HG03575 (cell line): ENCODE measurements at regions not wholly inside any gene's neighbourhood (a gene's known extent, or its start where the extent isn't known, plus 50 kb on each side); places are given as distances from the start of the nearest gene placed in this dataset.
"Not testable (repeated sequence)": the region's sequence is repeated elsewhere in the genome, so short reads cannot be mapped to it uniquely, and the experiment has no call there.

Source experiments
- ATAC-seq: cut with Tn5 transposase; IDR thresholded peaks from one replicate; pipeline ENCODE4 v1.9.1; 2021; ENCODE audit not compliant: unreplicated experiment, insufficient number of reproducible peaks, low FRiP score; ENCODE audit errors: extremely low read depth

DNA sequence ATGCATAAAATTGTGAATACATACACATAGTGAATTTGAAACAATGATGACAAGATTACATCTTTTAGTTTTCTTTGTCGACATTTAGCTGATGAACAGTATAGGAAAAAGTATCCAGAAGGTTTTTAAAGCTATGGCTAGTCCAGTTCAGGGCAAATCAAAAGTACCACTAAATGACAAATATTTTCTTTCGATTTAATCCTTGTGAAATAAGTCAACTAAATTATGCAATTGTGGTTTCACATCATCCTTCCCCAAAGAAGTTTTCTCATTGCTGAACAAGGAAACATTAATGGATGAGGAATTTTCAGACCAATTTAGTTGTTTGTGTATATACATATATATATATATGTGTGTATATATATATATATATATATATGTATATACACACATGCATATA is 774.0 kb downstream of the DNAJB9 start:
- no peak for ATAC-seq

DNA sequence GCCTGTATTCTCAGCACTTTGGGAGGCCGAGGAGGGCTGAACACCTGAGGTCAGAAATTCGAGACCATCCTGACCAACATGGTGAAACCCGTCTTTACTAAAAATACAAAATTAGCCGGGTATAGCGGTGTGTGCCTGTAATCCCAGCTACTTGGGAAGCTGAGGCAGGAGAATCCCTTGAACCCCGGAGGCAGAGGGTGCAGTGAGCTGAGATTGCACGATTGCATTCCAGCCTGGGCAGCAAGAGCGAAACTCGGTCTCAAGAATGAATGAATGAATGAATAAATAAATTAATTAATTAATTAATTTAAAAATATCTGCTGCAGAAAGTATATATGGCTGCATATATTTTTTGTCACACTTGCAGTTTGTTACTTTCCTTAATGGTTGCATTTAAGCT is 781.8 kb downstream of the DNAJB9 start:
- no peak for ATAC-seq

DNA sequence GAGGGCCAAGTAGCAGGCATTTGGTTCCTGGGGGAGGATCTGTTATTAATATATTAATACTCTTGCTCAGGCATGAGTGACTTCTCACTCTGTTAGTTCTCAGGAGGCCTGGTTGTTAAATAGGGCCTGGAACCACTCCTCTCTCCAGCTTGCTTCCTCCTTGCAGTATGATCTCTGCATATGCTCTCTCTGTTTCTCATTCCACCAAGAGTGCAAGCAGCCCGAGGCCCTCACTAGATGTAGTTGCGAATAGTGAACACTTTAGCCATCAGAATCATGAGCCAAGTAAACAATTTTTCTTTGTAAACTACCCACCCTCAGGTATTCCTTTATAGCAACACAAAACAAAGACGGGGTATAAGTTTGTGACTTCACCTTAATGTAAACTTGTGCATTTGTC is 784.3 kb downstream of the DNAJB9 start:
- ATAC-seq, result no peak

DNA sequence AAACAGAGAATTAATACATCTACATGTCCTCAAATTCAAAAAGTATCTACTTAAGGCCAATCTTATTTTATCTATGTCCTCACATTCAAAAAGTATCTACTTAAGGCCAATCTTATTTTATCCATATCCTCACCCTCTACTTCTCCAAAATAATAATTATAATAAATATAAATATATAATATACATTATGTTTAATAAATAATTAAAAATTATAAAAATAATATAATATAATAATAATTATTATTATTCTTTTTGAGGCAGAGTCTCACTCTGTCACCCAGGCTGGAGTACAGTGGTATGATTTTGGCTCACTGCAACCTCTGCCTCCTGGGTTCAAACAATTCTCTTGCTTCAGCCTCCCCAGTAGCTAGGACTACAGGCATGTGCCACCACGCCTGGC is 784.9 kb downstream of the DNAJB9 start:
- no peak for ATAC-seq

DNA sequence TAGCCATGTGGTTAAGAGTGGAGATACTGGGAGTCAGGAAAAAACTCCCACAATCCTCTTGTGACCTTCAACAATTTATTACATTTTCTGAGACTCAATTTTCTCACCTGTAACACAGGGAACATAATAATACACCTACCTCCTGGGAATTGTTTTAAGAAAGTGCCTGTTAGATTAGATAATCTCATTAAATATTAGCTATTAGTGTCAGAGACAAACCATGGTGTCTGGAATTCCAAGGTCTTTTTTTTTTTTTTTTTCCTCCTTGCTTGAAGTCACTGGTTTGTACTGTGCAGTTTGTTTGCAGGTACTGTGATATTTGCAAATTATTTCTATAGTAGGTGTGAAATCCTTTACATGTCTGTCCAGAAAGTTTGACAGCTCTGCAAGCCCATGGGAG is 806.1 kb downstream of the DNAJB9 start:
- ATAC-seq, result no peak

DNA sequence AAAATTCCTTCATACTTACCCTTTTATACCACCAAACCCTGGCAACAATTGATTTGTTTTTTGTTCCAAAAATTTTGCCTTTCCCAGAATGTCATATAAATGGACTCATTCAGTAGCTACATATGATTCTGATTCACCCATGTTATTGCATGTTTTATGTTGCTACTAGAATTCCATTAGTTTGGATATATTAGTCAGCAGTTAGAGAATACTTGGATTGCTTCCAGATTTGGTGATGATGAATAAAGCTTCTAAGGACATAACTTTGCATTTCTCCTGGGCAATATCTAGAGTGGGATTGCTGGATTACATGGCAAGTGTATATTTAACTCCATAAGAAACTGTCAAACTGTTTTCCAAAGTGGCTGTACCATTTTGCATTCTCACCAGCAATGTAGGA is 806.9 kb downstream of the DNAJB9 start:
- ATAC-seq, result no peak

DNA sequence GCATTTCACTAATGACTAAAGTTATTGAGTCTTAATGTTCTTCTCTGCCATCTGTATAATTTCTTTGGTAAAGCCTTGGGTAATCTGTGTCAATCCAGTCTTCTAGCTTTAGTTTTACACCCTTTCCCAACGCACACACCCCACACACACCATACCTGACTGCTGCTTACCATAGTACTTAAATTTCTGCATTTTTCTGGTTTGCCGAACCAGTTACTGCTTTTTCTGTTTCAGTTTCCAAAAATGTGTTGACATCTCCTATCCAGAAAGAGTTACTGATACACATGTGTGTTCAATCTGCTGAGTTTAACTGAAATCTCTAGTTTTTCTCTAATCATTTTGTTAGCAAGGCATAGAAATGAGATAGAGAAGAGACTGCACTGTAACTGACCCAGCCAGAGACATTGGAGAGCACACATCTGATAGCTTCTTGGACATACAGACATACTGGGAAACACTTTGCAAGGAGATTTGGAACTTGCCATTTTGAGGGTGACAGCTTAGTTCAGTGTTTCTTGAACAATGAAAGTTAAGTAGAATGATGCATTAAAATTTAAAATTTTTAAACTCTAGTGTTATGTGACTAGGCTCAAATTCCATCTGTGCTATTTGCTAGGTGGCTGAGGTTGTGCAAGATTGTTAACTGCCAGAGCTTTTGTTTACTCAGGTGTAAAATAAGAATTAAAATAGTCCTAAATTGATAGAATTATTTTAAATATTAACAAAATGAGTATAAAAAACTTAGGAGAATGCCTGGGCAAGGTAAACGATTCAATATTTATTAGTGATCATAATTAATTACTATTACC is 807.6 kb downstream of the DNAJB9 start:
- ATAC-seq, result no peak

DNA sequence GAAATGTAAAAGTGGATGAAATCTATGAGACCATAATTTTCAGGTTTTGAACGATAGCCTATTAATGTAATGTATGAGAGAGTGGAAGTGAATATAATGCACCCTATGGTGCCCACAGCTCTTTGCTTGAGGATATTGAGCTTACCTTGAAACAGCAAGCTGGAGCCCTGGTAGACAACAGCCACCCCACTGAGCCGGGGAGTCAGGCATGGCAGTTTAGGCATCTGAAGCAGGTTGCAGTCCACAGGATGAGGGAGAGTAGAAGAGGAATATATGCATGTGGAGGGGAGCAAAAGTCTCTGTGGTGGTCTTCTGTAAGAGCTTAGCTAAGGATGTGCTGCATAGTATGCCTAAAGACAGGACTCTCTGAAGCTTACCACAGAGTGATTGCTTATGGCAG is 817.3 kb downstream of the DNAJB9 start:
- ATAC-seq, result no peak

DNA sequence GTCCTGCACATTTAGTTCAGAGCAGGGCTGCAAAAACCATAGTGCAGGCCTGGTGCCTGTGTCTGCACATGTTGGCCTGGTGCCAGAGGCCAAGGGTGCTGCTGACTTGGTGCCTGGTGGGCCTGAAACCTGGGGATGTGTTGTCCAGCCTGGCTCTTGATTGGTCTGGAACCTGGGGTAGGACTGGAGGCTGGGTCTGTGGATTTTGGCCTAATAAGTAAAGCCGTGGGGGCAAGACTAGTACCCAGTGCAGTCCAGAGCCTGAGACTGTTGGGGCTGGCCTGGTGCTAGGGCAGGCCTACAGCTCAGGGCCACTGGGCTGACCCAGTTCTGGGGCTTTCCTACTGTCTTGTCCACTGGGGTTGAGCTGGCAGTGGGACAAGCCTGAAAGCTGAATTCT is 817.9 kb downstream of the DNAJB9 start:
- no peak for ATAC-seq

DNA sequence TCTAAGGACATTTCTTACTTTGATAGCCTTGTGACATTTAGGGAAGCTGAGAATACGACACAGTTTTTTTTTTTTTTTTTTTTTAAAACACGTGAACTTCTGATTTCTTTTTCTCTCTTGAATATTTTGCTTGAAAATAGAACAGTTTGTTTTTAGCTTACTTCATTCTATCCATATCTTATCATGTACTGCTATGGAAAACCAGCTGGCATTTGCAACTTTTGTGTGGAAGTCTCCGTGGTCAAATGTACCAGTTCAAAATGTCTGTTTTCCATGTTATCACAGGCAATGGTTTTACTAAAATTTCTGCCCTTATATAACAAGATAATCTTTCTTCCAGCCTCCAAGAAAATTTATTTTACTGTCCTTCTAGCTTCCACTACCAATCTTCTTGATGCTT is 821.6 kb downstream of the DNAJB9 start:
- ATAC-seq, result no peak

DNA sequence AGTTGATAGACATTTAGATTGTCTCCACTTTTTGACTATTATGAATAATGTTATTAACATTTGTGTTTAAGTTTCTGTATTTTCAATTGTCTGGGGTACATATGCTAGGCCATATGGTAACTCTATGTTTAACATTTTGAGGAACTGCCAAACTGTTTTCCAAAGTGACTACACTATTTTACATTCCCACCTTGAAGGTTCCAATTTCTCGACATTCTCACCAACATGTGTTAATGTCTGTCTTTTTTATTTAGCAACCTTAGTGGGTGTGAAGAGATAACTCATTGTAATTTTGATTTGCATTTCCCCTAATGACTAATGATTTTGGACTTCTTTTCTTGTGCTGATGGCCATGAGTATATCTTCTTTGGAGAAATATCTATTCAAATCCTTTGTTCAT is 832.4 kb downstream of the DNAJB9 start:
- ATAC-seq, result no peak

DNA sequence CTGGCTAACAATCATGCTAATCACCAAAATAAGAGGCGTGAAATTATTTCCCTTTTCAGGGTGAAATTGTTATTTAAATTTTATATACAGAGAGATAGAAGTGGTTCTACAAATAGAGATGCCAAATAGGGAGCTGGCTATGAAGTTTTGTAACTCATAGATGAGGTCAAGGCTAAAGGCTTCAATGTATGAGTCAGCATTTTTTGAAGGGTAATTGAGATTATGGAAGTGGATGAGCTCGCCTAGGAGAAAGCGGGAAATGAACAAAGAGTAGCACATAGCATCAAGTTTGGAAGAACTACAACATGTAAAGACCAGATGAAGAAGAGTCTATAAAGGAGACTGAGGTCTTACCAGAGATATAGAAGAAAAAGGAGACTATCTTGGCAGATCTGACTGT is 838.1 kb downstream of the DNAJB9 start:
- no peak for ATAC-seq

DNA sequence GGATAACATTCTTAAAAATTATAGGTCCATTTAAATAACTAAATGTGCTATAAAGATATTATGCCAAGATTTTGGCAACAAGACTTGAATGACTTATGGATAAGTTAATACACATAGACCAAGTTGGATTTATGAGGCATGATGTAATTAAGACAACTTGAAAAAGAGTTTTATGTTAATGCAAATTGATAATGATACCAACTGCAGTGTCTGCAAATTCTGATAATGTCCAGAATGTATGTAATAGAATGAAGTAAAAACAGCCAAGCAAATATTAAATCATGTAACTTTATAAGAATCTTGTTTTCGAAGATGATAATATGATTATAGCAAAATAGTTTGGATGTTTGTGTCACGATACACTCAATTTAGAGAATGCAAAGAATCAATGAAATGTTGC is 868.3 kb downstream of the DNAJB9 start:
- ATAC-seq, result no peak

DNA sequence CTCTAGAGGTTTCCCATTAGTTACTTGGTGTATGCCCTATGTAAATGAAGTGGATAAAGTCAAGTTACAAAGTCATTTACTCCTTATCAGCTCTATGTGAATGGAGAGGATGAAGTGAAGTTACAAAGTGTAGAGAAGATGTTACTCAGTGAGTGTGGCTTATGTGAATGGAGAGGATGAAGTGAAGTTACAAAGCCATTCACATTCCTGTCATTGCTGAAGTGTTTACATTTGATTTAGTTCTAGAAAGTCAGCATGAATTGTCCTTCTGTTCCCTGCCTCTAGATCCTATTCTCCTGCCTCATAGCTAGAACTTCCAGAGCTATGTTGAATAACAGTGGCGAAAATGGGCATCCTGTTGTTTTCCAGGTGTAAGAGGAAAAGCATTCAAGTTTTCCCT is 880.1 kb downstream of the DNAJB9 start:
- no peak for ATAC-seq

DNA sequence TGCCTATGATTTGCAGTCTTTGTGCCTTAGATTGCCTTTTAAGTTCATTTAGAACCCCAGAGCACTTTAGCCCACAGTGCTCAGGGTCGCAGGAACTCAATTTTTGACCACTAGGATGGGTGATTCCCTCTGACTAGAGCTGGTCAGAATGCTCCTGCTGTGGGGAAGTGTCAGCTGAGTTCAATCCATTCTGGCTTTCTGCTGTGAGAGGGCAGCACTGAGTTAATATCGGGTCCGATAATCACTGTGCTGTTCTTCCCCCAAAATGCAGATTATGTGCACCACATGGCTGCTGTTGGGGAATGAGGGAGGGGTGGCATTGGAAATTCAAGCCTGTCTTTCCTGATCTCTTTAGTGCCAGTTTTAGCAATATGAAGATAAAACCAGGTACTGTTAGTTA is 886.4 kb downstream of the DNAJB9 start:
- ATAC-seq, result no peak

DNA sequence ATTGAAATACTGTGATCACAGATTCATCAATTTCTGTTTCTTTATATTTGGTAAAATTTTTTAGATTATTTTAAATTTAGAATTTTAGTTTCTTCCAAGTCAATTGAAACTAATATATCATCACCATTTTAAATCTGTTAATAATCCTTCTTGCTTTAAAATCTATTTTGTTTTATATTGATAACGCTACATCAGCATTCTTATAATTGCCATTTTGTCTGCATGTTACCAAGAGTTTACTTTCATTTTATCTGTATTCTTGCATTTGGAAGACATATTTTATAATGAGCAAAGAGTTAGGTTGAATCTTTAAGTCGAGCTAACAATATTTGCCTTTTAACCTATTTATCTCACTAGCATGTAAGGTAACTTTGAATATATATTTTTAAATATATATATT is 890.6 kb downstream of the DNAJB9 start:
- no peak for ATAC-seq

DNA sequence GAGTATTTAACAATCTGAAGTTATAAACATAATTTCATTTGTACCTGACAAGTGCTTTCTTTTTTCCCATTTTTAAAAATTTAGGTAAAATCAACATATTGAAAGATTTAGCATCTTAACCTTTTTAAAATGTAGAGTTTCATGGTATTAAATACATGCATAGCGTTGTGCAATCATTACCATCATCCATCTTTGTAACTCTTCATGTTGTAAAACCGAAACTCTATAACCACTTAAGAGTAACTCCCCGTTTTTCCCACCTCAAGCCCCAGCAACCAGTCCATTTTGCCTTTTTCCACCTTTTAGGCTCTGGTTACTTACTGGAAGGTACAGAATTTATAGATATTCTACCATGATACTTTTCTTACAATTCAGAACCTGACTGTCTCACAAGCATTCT is 892.5 kb downstream of the DNAJB9 start:
- ATAC-seq, result no peak

DNA sequence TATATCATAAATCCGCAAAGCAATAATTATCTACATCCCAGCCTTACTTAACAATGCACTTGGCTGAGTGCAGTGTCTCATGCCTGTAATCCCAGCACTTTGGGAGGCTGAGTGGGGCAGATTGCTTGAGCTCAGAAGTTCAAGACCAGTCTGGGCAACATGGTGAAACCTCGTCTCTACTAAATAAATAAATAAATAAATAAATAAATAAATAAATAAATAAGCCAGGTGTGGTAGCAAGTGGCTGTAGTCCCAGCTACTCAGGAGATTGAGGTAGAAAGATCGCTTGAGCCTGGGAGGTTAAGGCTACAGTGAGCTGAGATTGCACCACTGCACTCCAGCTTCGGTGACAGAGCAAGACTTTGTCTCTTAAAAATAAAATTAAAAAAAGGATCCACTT is 898.1 kb downstream of the DNAJB9 start:
- ATAC-seq, result not testable (repeated sequence)

DNA sequence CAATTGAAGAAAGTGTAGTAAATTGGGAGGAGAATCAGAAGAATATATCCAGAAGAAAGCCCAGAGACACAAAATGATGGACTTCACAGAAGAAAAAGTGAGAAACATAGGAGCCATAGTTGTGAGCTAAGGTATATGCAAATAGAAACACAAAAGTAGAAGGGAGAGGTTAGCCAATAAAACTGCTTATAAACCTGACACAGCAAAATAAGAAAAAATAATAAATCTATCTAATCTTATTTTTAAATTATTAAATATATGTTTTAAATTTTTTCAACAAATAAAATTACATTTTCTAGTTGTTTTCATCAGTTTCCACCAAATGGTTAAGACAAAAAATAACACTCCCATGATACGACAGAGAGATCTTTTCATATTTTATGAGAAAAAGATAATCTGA is 903.5 kb downstream of the DNAJB9 start:
- no peak for ATAC-seq

DNA sequence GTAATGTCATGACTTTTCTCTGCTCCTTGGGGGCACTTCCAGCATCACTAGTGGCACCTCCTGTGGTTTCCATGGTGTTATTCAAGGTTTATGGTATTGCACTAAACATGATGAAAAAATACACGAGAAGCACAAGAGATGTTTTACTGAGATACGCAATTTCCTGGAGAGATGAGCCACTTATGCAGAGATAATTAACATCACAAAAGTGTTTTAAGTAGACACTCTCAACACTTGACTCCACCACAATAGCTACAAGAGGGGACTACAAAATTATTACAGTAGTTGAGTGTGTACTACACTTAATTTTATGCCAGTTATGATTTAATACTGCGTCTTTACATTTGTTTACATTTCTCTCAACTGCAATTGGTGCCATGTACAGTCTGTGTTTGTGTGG is 906.7 kb downstream of the DNAJB9 start:
- ATAC-seq, result no peak

DNA sequence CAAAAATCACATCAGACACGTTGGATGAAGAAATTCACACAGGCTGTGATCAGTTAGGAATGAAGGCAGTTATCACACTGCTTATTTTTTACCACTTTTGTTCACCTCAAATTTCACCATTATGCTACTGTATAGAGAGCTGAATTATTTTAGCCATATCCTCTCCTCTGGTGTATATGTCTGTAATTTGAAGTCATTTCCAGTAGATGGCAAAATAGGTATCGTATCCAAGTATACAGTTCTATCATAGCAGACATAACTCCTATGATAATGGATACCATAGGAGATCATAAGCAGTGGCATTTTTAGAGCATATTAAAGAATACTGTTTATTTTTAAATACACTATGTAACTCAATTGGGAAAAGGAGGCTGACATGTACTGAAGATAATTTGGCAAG is 909.7 kb downstream of the DNAJB9 start:
- ATAC-seq, result no peak
